Right lobe of liver (tissue), 6 donors: ENCODE measurements at regions not wholly inside any gene's neighbourhood (a gene's known extent, or its start where the extent isn't known, plus 50 kb on each side); places are given as distances from the start of the nearest gene placed in this dataset.

Experiments
- ATAC-seq, 4 donors: fragments of 200-7000 bp; cut with Tn5 transposase; one replicate each; pipeline ENCODE4 v1.9.1; 2020; ENCODE audit warnings: mild to moderate bottlenecking in 4 of 4, moderate library complexity in 4 of 4
- DNase-seq, 3 donors: peaks; one replicate each; pipeline ENCODE4 v3.0.0-alpha.2; 2020
- H3K27ac ChIP-seq, 3 donors: fragments of 200-600 bp; one replicate each; pipeline ENCODE4 v1.8.0; 2022
- H3K27me3 ChIP-seq, 2 donors: fragments of 200-600 bp; one replicate each; pipeline ENCODE4 v1.8.0; 2022
- H3K36me3 ChIP-seq, 4 donors: fragments of 200-600 bp; sonication (generic) in 1 of 4; one replicate each; pipeline versions ENCODE4 v1.5.1 to v1.8.0; 2017 to 2022; ENCODE audit warnings: control low read depth in 1 of 4
- H3K4me1 ChIP-seq, 4 donors: fragments of 200-600 bp; sonication (generic) in 1 of 4; one replicate each; pipeline versions ENCODE4 v1.5.1 to v1.8.0; 2017 to 2022; ENCODE audit warnings: control low read depth in 1 of 4
- H3K4me3 ChIP-seq, 3 donors: fragments of 200-600 bp; one replicate each; pipeline ENCODE4 v1.8.0; 2022
- H3K9me3 ChIP-seq, 4 donors: fragments of 200-600 bp; sonication (generic) in 1 of 4; one replicate each; pipeline versions ENCODE4 v1.5.1 to v1.8.0; 2017 to 2022; ENCODE audit warnings: control low read depth in 1 of 4
- CTCF ChIP-seq, 4 donors: fragments of 200-600 bp in 3 of 4; fragments of 450-650 bp in 1 of 4; IDR thresholded peaks; one replicate each; pipeline versions ENCODE4 v1.5.1 to v1.8.0; 2016 to 2022; ENCODE audit warnings: antibody characterized with exemption in 4 of 4, mild to moderate bottlenecking in 2 of 4
- POLR2A ChIP-seq: fragments of 450-650 bp; IDR thresholded peaks from one replicate; pipeline ENCODE4 v1.6.1; 2017; ENCODE audit warnings: antibody characterized with exemption, mild to moderate bottlenecking
- WGBS: methylation state at CpG from one replicate; pipeline ENCODE4 v1.1.6; 2018; ENCODE audit warnings: low coverage, low lambda C conversion rate; ENCODE audit not compliant: insufficient coverage; ENCODE audit errors: missing lambda C conversion rate; 5-methylcytosine and 5-hydroxymethylcytosine counted together
- intact Hi-C, 2 donors: fragments of 100-400 bp; cut with DNase I; formaldehyde crosslinking; loops; one replicate each; pipeline versions ENCODE4 v1.11.2 to v1.14.1; 2022
- donor health status: DM: no; HTN: yes; CAD: no.
- donor health status: DM: no; HTN: no; CAD: no.
- donor health status: DM: no; HTN: no; CAD: no.
- donor health status: DM: no; HTN: yes; CAD: no.
- donor health status: DM: no; HTN: yes; CAD: no.

DNA sequence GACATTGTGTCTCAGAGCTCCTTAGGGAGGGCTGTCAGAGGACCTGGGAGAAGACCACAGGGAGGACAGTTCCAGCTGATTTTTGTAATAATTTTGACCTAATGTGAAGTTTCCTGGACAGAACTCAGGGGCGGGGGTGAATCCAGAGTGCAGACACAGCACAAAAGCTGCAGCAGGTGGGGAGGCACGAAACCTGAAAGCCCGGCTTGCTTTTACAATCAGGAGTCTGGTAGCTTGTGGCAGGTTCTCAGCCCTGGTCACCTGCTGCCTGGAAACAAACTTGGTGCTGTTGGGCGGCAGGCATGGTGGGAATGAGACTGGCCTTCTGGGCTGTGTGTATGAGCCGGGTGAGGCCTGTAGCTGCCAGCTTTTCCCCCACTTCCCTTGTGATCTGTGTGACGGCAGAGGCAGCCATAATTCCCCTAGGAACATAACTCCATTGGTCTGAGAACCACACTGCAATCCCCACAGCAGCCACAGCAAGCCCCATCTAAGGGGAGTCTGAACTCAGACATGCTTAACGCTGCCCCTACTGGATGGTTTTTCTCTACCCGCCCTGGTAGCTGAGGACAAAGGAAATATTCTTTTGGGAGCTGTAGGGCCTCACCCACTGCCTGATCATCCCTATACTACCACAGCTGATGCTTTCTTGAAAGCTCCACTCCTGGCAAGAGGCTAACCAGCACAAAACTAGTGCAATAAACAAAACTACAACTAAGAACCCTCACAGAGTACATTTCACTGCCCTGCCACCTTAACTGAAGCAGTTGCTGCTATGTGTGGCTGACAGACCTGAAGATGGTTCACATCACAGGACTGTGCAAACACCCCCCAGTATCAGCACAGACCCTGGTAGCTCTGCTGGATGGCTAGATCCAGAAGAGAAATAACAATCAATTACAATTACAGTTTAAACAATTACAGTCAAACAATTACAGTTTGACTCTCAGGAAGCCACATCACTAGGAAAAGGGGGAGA, 1055.1 kb upstream of the GJE1 start:
- Histone ChIP-seq H3K27me3 (no peaks in the 10 kb centered on the region), H3K27ac (no peak overlapping the region), H3K4me3 (no peak overlapping the region), H3K36me3 (no peaks in the 10 kb centered on the region), H3K4me1 (peaks cover 0 to 25% (median 3%) of the 10 kb centered on the region in 4 donors), H3K9me3 (no peaks in the 10 kb centered on the region)
- DNase-seq (no peak), ATAC-seq (peak; percentile 35 to 60 (median 48))
- 77% methylated on average over 4 of the region's 8 CpGs for WGBS
- peak in 2 of 4 donors; percentile 18 to 21 for TF ChIP-seq CTCF (IDR thresholded peaks at IDR 0.05)
- TF ChIP-seq POLR2A = no peak
- intact Hi-C loops = no loop called here

DNA sequence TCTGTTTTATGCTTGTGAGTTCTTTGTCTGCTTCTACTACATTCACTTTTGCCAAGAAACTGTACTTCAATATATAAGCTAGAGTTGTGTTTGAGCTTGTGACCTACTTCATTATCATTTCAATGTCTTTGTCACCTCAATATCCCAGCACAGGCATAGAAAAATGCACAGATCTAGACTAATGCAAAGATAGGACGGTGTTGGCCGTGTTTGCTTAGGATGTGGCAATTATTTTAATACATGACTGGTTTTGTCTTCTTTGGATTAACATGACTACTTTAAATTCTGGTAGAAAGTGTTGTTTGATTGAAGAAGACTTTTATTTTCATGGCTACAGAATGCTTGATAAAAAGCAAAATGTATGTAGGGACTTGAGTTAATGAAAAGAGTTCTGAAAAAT, 1075.0 kb upstream of the GJE1 start:
- H3K9me3 ChIP-seq = no peaks in the 10 kb centered on the region
- H3K27me3 ChIP-seq = no peaks in the 10 kb centered on the region
- H3K36me3 ChIP-seq = no peaks in the 10 kb centered on the region
- no peak for ATAC-seq
- H3K27ac ChIP-seq = no peak overlapping the region
- TF ChIP-seq CTCF (IDR thresholded peaks at IDR 0.05) (no peak), POLR2A (no peak)
- H3K4me1 ChIP-seq = no peaks in the 10 kb centered on the region
- WGBS = 82% methylated on average over 2 of the region's 2 CpGs
- DNase-seq = no peak
- intact Hi-C loops = no loop called here
- no peak overlapping the region for H3K4me3 ChIP-seq

DNA sequence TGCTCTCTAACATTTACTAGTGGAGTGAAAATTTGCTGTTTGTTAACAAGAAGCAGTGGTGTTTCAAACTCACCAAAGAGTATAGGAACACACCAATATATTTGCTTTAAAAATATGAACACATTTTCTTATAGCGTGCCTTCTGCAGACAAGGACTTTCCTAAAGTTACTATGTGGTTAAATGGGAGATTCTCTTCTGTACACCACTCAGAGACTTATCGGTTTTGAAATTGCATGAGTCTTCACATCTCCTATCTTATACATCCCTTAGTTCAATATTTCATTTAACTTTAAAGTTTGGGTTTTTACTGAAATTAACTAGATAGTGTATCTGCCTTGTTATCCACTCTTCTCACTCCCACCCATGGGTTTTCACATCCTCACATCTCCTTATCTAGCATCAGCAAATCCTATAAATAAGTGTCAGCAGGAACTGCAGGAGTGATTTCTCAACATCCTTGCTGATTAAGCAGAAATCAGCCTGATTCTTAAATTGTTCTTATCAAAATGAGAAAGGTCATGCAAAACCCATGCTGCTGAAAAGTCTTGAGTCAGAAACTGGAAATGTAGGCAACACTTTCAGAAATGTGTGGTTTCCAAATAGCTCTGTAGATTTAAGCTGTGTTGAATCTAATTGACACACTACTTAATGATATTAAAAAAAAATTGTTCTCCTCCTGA, 1075.6 kb upstream of the GJE1 start:
- Histone ChIP-seq H3K9me3 (no peaks in the 10 kb centered on the region), H3K27me3 (no peaks in the 10 kb centered on the region), H3K4me1 (no peaks in the 10 kb centered on the region), H3K4me3 (no peak overlapping the region), H3K27ac (no peak overlapping the region), H3K36me3 (no peaks in the 10 kb centered on the region)
- WGBS = 46% methylated on average over 2 of the region's 2 CpGs
- DNase-seq = no peak
- ATAC-seq = no peak
- TF ChIP-seq CTCF (IDR thresholded peaks at IDR 0.05) (no peak), POLR2A (no peak)
- intact Hi-C loops = no loop called here

- no peak overlapping the region for H3K4me3 ChIP-seq
- no peaks in the 10 kb centered on the region for H3K9me3 ChIP-seq
- DNase-seq = no peak
- 54% methylated on average over 1 of the region's 1 CpG for WGBS
- no peaks in the 10 kb centered on the region for H3K4me1 ChIP-seq
- no peak overlapping the region for H3K27ac ChIP-seq
- no peak for ATAC-seq
- no peaks in the 10 kb centered on the region for H3K36me3 ChIP-seq
- intact Hi-C loops = no loop called here
- TF ChIP-seq POLR2A (no peak), CTCF (IDR thresholded peaks at IDR 0.05) (no peak)
- no peaks in the 10 kb centered on the region for H3K27me3 ChIP-seq
Measured at GRCh38 chr6:141050471-141050870, 1082.3 kb upstream of the GJE1 start.
